Suprapubic skin (tissue), 4 donors: ENCODE measurements at regions not wholly inside any gene's neighbourhood (a gene's known extent, or its start where the extent isn't known, plus 50 kb on each side); places are given as distances from the start of the nearest gene placed in this dataset.
"Not testable (repeated sequence)": the region's sequence is repeated elsewhere in the genome, so short reads cannot be mapped to it uniquely, and the experiment has no call there.

ENCODE experiments used
- DNase-seq, 2 donors: peaks; one replicate each; pipeline ENCODE4 v3.0.0-alpha.2; 2019; ENCODE audit warnings: low spot score in 2 of 2
- H3K27ac ChIP-seq: fragments of 200-600 bp; sonication (generic); one replicate; pipeline ENCODE4 v1.5.1; 2019
- H3K27me3 ChIP-seq: fragments of 200-600 bp; sonication (generic); one replicate; pipeline ENCODE4 v1.5.1; 2019
- H3K36me3 ChIP-seq: fragments of 200-600 bp; sonication (generic); one replicate; pipeline ENCODE4 v1.5.1; 2019
- H3K4me1 ChIP-seq: fragments of 200-600 bp; sonication (generic); one replicate; pipeline ENCODE4 v1.5.1; 2019
- H3K4me3 ChIP-seq: fragments of 200-600 bp; sonication (generic); one replicate; pipeline ENCODE4 v1.5.1; 2019; ENCODE audit warnings: mild to moderate bottlenecking
- H3K9me3 ChIP-seq: fragments of 200-600 bp; sonication (generic); one replicate; pipeline ENCODE4 v1.5.1; 2019
- EP300 ChIP-seq: sonication (generic); formaldehyde crosslinking; IDR thresholded peaks from one replicate; pipeline ENCODE4 v1.6.1; 2017; ENCODE audit warnings: antibody characterized with exemption
- POLR2A ChIP-seq, 2 donors: fragments of 450-650 bp; IDR thresholded peaks; one replicate each; pipeline ENCODE4 v1.6.1; 2017; ENCODE audit warnings: antibody characterized with exemption in 2 of 2, mild to moderate bottlenecking in 2 of 2, moderate library complexity in 2 of 2
- POLR2AphosphoS5 ChIP-seq, 3 donors: sonication (generic); formaldehyde crosslinking; IDR thresholded peaks; one replicate each; pipeline ENCODE4 v1.6.1; 2017; ENCODE audit warnings: antibody characterized with exemption in 3 of 3
- WGBS: methylation state at CpG from one replicate; pipeline ENCODE4 v1.1.5; 2018; 5-methylcytosine and 5-hydroxymethylcytosine counted together
- TF ChIP-seq, protein P1 (sequence below), 2 donors: fragments of 200-600 bp in 1 of 2; fragments of 450-650 bp in 1 of 2; sonication (generic) in 1 of 2; IDR thresholded peaks; one replicate each; pipeline ENCODE4 v1.5.1; 2016 to 2019; ENCODE audit warnings: antibody characterized with exemption in 2 of 2, mild to moderate bottlenecking in 1 of 2, moderate library complexity in 1 of 2

DNA sequence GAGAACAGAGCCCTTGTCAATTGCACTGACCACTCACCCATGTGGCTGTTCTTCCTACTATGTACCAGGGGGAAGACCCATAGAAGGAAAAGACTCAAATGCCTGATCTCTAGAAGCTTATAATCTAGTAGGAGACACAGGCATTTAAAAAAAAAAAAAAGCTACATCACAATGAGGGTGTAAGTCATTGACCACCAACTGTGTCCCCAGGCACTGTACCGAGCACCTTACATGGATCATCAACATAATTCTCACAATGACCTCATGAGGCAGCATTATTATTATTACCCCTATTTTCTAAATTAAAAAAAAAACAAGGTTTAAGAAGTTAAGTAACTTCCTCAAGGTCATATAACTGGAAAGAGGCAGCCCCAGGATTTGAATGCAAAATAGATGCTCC, 247.4 kb downstream of the SHOX2 start:
- Histone ChIP-seq H3K36me3 (no peaks in the 10 kb centered on the region), H3K27ac (no peak overlapping the region), H3K4me1 (no peaks in the 10 kb centered on the region), H3K27me3 (no peaks in the 10 kb centered on the region), H3K4me3 (no peak overlapping the region), H3K9me3 (no peaks in the 10 kb centered on the region)
- no peak for DNase-seq
- TF ChIP-seq EP300, result no peak
- TF ChIP-seq, protein P1, sequence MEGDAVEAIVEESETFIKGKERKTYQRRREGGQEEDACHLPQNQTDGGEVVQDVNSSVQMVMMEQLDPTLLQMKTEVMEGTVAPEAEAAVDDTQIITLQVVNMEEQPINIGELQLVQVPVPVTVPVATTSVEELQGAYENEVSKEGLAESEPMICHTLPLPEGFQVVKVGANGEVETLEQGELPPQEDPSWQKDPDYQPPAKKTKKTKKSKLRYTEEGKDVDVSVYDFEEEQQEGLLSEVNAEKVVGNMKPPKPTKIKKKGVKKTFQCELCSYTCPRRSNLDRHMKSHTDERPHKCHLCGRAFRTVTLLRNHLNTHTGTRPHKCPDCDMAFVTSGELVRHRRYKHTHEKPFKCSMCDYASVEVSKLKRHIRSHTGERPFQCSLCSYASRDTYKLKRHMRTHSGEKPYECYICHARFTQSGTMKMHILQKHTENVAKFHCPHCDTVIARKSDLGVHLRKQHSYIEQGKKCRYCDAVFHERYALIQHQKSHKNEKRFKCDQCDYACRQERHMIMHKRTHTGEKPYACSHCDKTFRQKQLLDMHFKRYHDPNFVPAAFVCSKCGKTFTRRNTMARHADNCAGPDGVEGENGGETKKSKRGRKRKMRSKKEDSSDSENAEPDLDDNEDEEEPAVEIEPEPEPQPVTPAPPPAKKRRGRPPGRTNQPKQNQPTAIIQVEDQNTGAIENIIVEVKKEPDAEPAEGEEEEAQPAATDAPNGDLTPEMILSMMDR (IDR thresholded peaks at IDR 0.05), result no peak
- no peak for TF ChIP-seq POLR2AphosphoS5 (IDR thresholded peaks at IDR 0.05)
- no peak for TF ChIP-seq POLR2A (IDR thresholded peaks at IDR 0.05)
- WGBS, result 84% methylated on average over 1 of the region's 1 CpG

DNA sequence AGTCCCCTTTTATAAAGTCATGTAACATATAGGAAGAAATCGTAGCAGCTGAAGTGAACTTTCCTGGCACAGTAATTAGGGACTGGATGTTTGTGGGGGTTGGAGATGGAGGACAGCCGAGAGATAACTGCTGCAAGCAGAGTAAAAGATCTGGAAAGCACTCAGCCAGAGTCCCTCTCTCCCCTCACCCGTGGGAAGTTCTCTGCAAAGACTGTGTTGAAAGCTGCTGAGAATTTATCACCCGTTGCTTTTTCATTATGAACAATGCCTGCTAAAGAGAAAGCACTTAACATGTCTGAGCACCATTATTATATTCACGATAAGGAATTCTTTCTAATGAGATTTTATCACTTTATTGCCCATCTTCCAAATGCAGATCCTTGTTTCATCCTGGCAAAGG, 248.8 kb downstream of the SHOX2 start:
- Histone ChIP-seq H3K27me3 (no peaks in the 10 kb centered on the region), H3K27ac (no peak overlapping the region), H3K36me3 (no peaks in the 10 kb centered on the region), H3K4me3 (no peak overlapping the region), H3K4me1 (no peaks in the 10 kb centered on the region), H3K9me3 (no peaks in the 10 kb centered on the region)
- TF ChIP-seq POLR2AphosphoS5 (IDR thresholded peaks at IDR 0.05), result no peak
- TF ChIP-seq, protein P1 (IDR thresholded peaks at IDR 0.05), result no peak
- no peak for TF ChIP-seq EP300
- no peak for TF ChIP-seq POLR2A (IDR thresholded peaks at IDR 0.05)
- 29% methylated on average over 5 of the region's 5 CpGs for WGBS
- DNase-seq, result no peak

DNA sequence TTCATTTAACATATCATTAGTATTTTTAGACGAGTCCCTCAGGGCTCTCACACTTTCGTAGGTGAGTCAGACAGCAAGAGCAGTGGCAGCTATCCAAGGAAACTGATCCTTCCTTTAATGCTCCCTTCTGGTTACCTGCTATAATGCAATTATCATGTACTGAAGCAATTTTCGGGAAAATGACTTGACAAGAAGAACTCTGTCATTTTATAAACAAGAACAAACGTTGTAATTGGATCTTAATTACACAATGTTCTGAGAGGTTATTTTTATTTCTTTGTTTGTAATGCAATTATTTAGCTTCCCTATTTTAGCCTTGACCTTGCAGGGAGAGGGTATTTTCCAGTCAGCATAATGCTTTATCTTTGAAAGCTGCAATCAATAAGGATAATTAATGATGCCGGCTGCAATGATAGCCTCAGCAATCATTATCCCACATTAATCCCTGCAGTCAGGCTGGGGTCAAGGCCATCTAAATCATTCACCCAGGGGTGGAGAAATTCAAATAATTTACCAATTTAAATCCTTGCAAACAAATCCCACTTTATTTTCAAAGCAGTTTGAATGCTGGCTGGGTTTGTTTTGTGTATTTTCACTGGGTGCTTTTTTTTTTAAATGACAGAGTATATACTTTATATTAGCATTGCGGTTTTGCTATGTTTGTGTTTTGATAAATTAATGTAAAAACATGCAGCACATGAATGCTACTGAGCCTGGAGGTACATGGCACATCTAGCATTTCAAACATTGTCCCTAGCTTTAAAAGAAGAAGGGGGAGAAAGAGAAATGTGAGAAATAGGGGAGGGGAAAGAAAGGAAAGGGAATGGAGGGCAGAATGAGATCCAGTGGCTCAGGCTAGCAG, 249.9 kb downstream of the SHOX2 start:
- no peak for TF ChIP-seq EP300
- TF ChIP-seq POLR2AphosphoS5 (IDR thresholded peaks at IDR 0.05), result no peak
- TF ChIP-seq POLR2A (IDR thresholded peaks at IDR 0.05), result no peak
- TF ChIP-seq, protein P1 (IDR thresholded peaks at IDR 0.05), result no peak
- H3K4me3 ChIP-seq, result no peak overlapping the region
- no peak for DNase-seq
- no peaks in the 10 kb centered on the region for H3K9me3 ChIP-seq
- H3K36me3 ChIP-seq, result no peaks in the 10 kb centered on the region
- no peaks in the 10 kb centered on the region for H3K4me1 ChIP-seq
- H3K27ac ChIP-seq, result no peak overlapping the region
- no peaks in the 10 kb centered on the region for H3K27me3 ChIP-seq
- WGBS, result 44% methylated on average over 6 of the region's 6 CpGs

DNA sequence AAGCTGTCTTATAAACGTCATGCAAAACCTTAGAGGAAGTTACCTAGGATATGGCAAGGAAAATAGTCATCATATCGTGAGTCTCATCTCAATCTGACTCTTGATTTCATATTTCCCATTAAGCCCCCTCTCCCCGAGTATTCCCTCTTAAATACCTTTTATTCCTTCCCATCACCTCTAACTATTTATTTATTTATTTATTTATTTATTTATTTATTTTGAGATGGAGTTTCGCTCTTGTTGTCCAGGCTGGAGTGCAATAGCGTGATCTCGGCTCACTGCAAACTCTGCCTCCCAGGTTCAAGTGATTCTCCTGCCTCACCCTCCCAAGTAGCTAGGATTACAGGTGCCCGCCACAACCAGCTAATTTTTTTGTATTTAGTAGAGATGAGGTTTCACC, 260.4 kb downstream of the SHOX2 start:
- not testable (repeated sequence) for H3K9me3 ChIP-seq, H3K27me3 ChIP-seq, H3K27ac ChIP-seq, H3K36me3 ChIP-seq, H3K4me3 ChIP-seq, DNase-seq, H3K4me1 ChIP-seq
- WGBS, result 86% methylated on average over 7 of the region's 7 CpGs

DNA sequence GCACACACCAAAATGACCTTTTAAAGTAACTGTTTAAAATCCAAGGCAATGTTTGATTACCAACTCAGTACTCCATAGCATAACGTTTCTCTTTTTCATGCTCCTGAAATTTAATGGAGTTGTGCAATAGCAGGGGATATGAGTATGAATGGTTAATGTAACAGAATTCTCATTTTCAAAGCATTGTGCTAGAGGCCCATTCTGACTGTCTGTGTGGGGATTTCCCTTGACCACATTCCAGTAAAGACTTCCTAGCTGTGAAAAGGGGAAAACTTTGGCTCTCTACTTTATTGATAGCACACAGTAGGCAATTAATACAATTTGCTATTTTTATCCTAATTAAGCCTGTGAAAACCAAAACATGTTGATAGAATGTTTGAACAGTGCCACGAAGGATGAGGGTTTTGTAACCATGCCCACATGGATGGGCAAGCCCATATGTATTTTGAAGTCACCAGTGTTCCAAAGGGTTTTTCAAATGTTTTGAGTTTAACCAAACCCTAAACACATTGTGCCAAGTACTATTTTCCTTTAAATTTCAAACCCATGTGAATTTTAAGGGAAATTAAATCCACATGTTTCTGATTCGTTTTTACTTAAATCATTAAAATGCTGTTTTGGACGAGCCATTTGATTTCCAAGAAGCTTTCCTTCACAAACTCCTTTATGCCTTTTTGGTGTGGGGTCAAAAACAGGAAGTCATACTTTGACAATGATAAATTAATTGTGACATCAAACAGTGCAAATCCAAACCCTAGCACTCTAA, 261.2 kb downstream of the SHOX2 start:
- Histone ChIP-seq H3K4me3 (no peak overlapping the region), H3K36me3 (no peaks in the 10 kb centered on the region), H3K27ac (no peak overlapping the region), H3K27me3 (no peaks in the 10 kb centered on the region), H3K4me1 (no peaks in the 10 kb centered on the region), H3K9me3 (no peaks in the 10 kb centered on the region)
- WGBS, result 31% methylated on average over 4 of the region's 4 CpGs
- TF ChIP-seq POLR2A (IDR thresholded peaks at IDR 0.05) (no peak), POLR2AphosphoS5 (IDR thresholded peaks at IDR 0.05) (no peak), EP300 (no peak)
- TF ChIP-seq, protein P1 (IDR thresholded peaks at IDR 0.05), result no peak
- no peak for DNase-seq
